Cerebellar cortex (tissue), 1 donor: ENCODE measurements at regions not wholly inside any gene's neighbourhood (a gene's known extent, or its start where the extent isn't known, plus 50 kb on each side); places are given as distances from the start of the nearest gene placed in this dataset.
A peak's percentile ranks its signal among the peaks of the same experiment; 100 is the strongest.
"Not testable (repeated sequence)": the region's sequence is repeated elsewhere in the genome, so short reads cannot be mapped to it uniquely, and the experiment has no call there.

ENCODE experiments used
- DNase-seq: peaks from one replicate; pipeline ENCODE4 v3.0.0-alpha.2; 2015; ENCODE audit warnings: low spot score

GRCh38 chrX:113906168-113906567 lies 677.7 kb upstream of the HTR2C start:
- DNase-seq = no peak

- DNase-seq = no peak
Measured at GRCh38 chrX:113892891-113893290, 691.0 kb upstream of the HTR2C start.

- DNase-seq = no peak
Measured at GRCh38 chrX:113892401-113892800, 691.5 kb upstream of the HTR2C start.

- DNase-seq = no peak
Measured at GRCh38 chrX:113873056-113873455, 710.8 kb upstream of the HTR2C start.

- no peak for DNase-seq
Measured at GRCh38 chrX:113868711-113869110, 715.2 kb upstream of the HTR2C start.

GRCh38 chrX:113868177-113868576 lies 715.7 kb upstream of the HTR2C start:
- DNase-seq = no peak

GRCh38 chrX:113849408-113849807 lies 734.5 kb upstream of the HTR2C start:
- DNase-seq = no peak

GRCh38 chrX:113833096-113834055 lies 750.5 kb upstream of the HTR2C start:
- no peak for DNase-seq

- no peak for DNase-seq
Measured at GRCh38 chrX:113828470-113828869, 755.4 kb upstream of the HTR2C start.

GRCh38 chrX:113818346-113818745 lies 765.5 kb upstream of the HTR2C start:
- no peak for DNase-seq

GRCh38 chrX:113804819-113805218 lies 779.1 kb upstream of the HTR2C start:
- no peak for DNase-seq

GRCh38 chrX:113804291-113804690 lies 779.6 kb upstream of the HTR2C start:
- no peak for DNase-seq

GRCh38 chrX:113802837-113803236 lies 781.0 kb upstream of the HTR2C start:
- no peak for DNase-seq

GRCh38 chrX:113800955-113801354 lies 782.9 kb upstream of the HTR2C start:
- DNase-seq = no peak

GRCh38 chrX:113793563-113793962 lies 790.3 kb upstream of the HTR2C start:
- no peak for DNase-seq

GRCh38 chrX:113790987-113791386 lies 792.9 kb upstream of the HTR2C start:
- DNase-seq = no peak

- not testable (repeated sequence) for DNase-seq
Measured at GRCh38 chrX:113784754-113785153, 799.1 kb upstream of the HTR2C start.

GRCh38 chrX:113770806-113771205 lies 813.1 kb upstream of the HTR2C start:
- DNase-seq = no peak

- DNase-seq = no peak
Measured at GRCh38 chrX:113770071-113770470, 813.8 kb upstream of the HTR2C start.

- DNase-seq = no peak
Measured at GRCh38 chrX:113759422-113759821, 824.5 kb upstream of the HTR2C start.

- no peak for DNase-seq
Measured at GRCh38 chrX:113747274-113747973, 836.5 kb upstream of the HTR2C start.

GRCh38 chrX:113743069-113743468 lies 840.8 kb upstream of the HTR2C start:
- DNase-seq = no peak

- peak; percentile 0 for DNase-seq
Measured at GRCh38 chrX:113741744-113742143, 842.1 kb upstream of the HTR2C start.
